Liver (tissue), 8 donors: ENCODE measurements at regions not wholly inside any gene's neighbourhood (a gene's known extent, or its start where the extent isn't known, plus 50 kb on each side); places are given as distances from the start of the nearest gene placed in this dataset.

ENCODE experiments used
- DNase-seq: peaks from one replicate; pipeline ENCODE4 v3.0.0-alpha.2; 2017; ENCODE audit warnings: low spot score
- H3K27ac ChIP-seq, 2 donors: one replicate each; pipeline ENCODE4 v1.7.0; 2013; ENCODE audit warnings: inconsistent platforms in 2 of 2, low read length in 2 of 2, control low read depth in 1 of 2, low read depth in 1 of 2, mild to moderate bottlenecking in 1 of 2
- H3K27me3 ChIP-seq, 4 donors: one replicate each; pipeline versions ENCODE4 v1.6.1 to v1.7.0; 2013; ENCODE audit warnings: low read length in 3 of 4, inconsistent platforms in 1 of 4, mild to moderate bottlenecking in 1 of 4, moderate library complexity in 1 of 4; ENCODE audit not compliant: control insufficient read depth in 4 of 4, insufficient read depth in 4 of 4
- H3K36me3 ChIP-seq, 4 donors: one replicate each; pipeline versions ENCODE4 v1.6.1 to v1.7.0; 2013; ENCODE audit warnings: low read length in 3 of 4, mild to moderate bottlenecking in 3 of 4, low read depth in 1 of 4, moderate library complexity in 1 of 4; ENCODE audit not compliant: control insufficient read depth in 4 of 4, insufficient read depth in 3 of 4
- H3K4me1 ChIP-seq, 4 donors: one replicate each; pipeline versions ENCODE4 v1.6.1 to v1.7.0; 2013; ENCODE audit warnings: low read length in 3 of 4, mild to moderate bottlenecking in 3 of 4, moderate library complexity in 1 of 4; ENCODE audit not compliant: control insufficient read depth in 4 of 4, insufficient read depth in 4 of 4
- H3K4me3 ChIP-seq, 3 donors: one replicate each; pipeline versions ENCODE4 v1.6.1 to v1.7.0; 2013; ENCODE audit warnings: low read length in 3 of 3, control low read depth in 1 of 3, low read depth in 1 of 3, mild to moderate bottlenecking in 1 of 3
- H3K9ac ChIP-seq, 2 donors: one replicate each; pipeline ENCODE4 v1.7.0; 2013; ENCODE audit warnings: low read length in 2 of 2, mild to moderate bottlenecking in 2 of 2, moderate library complexity in 2 of 2, control low read depth in 1 of 2, low read depth in 1 of 2
- H3K9me3 ChIP-seq, 4 donors: one replicate each; pipeline versions ENCODE4 v1.6.1 to v1.7.0; 2013; ENCODE audit warnings: low read length in 3 of 4; ENCODE audit not compliant: control insufficient read depth in 4 of 4
- CTCF ChIP-seq: fragments of 150-350 bp; IDR thresholded peaks from 2 replicates; pipeline ENCODE4 v1.5.1; 2017; ENCODE audit warnings: improper control_type of control experiment, low read depth, low read length; ENCODE audit not compliant: missing input control
- EGR1 ChIP-seq, 2 donors: IDR thresholded peaks; 2 replicates each; pipeline ENCODE4 v1.6.1; 2016 to 2018; ENCODE audit warnings: antibody characterized with exemption in 2 of 2, low read depth in 2 of 2
- FOXA1 ChIP-seq: IDR thresholded peaks from 2 replicates; pipeline ENCODE4 v1.6.1; 2016; ENCODE audit warnings: antibody characterized with exemption
- FOXA2 ChIP-seq: IDR thresholded peaks from 2 replicates; pipeline ENCODE4 v1.6.1; 2016; ENCODE audit warnings: antibody characterized with exemption
- GABPA ChIP-seq, 2 donors: IDR thresholded peaks in 1 of 2; conservative IDR thresholded peaks in 1 of 2; 2 replicates each; pipeline ENCODE4 v1.6.1; 2016; ENCODE audit warnings: antibody characterized with exemption in 2 of 2, mild to moderate bottlenecking in 1 of 2, moderate library complexity in 1 of 2
- HNF4A ChIP-seq, 2 donors: conservative IDR thresholded peaks; 2 replicates each; pipeline ENCODE4 v1.6.1; 2016; ENCODE audit warnings: antibody characterized with exemption in 2 of 2, mild to moderate bottlenecking in 2 of 2
- HNF4G ChIP-seq: IDR thresholded peaks from 2 replicates; pipeline ENCODE4 v1.6.1; 2016; ENCODE audit warnings: antibody characterized with exemption
- JUND ChIP-seq, 2 donors: IDR thresholded peaks; 2 replicates each; pipeline ENCODE4 v1.6.1; 2016; ENCODE audit warnings: antibody characterized with exemption in 2 of 2
- NR2F2 ChIP-seq: IDR thresholded peaks from 2 replicates; pipeline ENCODE4 v1.6.1; 2016; ENCODE audit warnings: antibody characterized with exemption
- RAD21 ChIP-seq, 2 donors: IDR thresholded peaks; 2 replicates each; pipeline ENCODE4 v1.6.1; 2016; ENCODE audit warnings: antibody characterized with exemption in 2 of 2, mild to moderate bottlenecking in 2 of 2
- REST ChIP-seq: IDR thresholded peaks from 2 replicates; pipeline ENCODE4 v1.6.1; 2016; ENCODE audit warnings: antibody characterized with exemption, mild to moderate bottlenecking
- RXRA ChIP-seq, 2 donors: IDR thresholded peaks; 2 replicates each; pipeline ENCODE4 v1.6.1; 2017 to 2018; ENCODE audit warnings: antibody characterized with exemption in 2 of 2, mild to moderate bottlenecking in 1 of 2
- SP1 ChIP-seq: IDR thresholded peaks from 2 replicates; pipeline ENCODE4 v1.6.1; 2018; ENCODE audit warnings: antibody characterized with exemption, mild to moderate bottlenecking
- TAF1 ChIP-seq: conservative IDR thresholded peaks from 2 replicates; pipeline ENCODE4 v1.6.1; 2016; ENCODE audit warnings: antibody characterized with exemption, mild to moderate bottlenecking
- YY1 ChIP-seq: IDR thresholded peaks from 2 replicates; pipeline ENCODE4 v1.6.1; 2016; ENCODE audit warnings: antibody characterized with exemption, mild to moderate bottlenecking
- ZBTB33 ChIP-seq: IDR thresholded peaks from 2 replicates; pipeline ENCODE4 v1.6.1; 2016; ENCODE audit warnings: antibody characterized with exemption
- WGBS: extraction: QIAGEN DNeasy Blood & Tissue Kit; methylation state at CpG from one replicate; pipeline ENCODE4 v1.1.7; 2013; 5-methylcytosine and 5-hydroxymethylcytosine counted together
- TF ChIP-seq, protein P1 (sequence below): IDR thresholded peaks from 2 replicates; pipeline ENCODE4 v1.6.1; 2016; ENCODE audit warnings: antibody characterized with exemption
- TF ChIP-seq, protein P2 (sequence below): IDR thresholded peaks from 2 replicates; pipeline ENCODE4 v1.6.1; 2016; ENCODE audit warnings: antibody characterized with exemption
- donor health status: healthy.
- donor health status: healthy.
- donor health status: healthy.
- donor health status: healthy.
- donor health status: healthy.

DNA sequence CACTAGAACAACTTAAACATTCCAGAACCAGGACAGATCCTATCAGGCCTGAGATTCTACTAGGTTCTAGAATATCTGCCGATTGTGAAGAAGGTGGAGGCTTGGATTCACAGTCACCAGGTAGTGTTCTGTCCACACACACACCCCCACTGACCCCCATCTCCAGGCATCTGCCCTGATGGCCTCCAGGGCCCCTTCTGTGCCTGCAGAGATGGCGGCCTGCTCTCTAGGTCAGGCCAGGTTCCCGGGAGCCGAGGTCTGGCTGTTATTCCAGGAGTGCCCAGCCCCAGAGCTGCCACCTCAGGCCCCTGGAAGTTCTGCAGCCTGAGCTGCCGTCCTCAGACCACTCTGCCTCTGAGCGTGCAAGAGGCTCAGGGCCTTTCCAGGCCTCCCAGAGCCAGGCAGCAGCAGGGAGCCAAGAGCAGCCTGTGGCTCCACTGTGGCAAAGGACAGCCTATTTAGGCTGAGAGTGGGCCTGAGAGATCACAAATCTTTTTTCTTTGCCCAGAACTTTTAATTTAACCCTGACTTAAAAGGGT lies 96.2 kb upstream of the ASAP2 start:
- no peak for DNase-seq
- WGBS, result 96% methylated on average over 6 of the region's 6 CpGs
- H3K36me3 ChIP-seq, result no peaks in the 10 kb centered on the region
- H3K4me1 ChIP-seq, result no peaks in the 10 kb centered on the region
- no peaks in the 10 kb centered on the region for H3K27me3 ChIP-seq
- no peak overlapping the region for H3K4me3 ChIP-seq
- no peak for TF ChIP-seq YY1
- TF ChIP-seq, protein P1, sequence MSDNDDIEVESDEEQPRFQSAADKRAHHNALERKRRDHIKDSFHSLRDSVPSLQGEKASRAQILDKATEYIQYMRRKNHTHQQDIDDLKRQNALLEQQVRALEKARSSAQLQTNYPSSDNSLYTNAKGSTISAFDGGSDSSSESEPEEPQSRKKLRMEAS, result no peak
- TF ChIP-seq TAF1, result no peak
- no peak for TF ChIP-seq EGR1 (IDR thresholded peaks at IDR 0.05; ENCODE audit: low read depth in 2 of 2)
- TF ChIP-seq JUND (IDR thresholded peaks at IDR 0.05), result no peak
- no peak for TF ChIP-seq FOXA2
- no peak for TF ChIP-seq HNF4A (conservative IDR thresholded peaks at IDR 0.05)
- TF ChIP-seq, protein P2, sequence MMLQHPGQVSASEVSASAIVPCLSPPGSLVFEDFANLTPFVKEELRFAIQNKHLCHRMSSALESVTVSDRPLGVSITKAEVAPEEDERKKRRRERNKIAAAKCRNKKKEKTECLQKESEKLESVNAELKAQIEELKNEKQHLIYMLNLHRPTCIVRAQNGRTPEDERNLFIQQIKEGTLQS, result no peak
- no peak overlapping the region for H3K9ac ChIP-seq
- H3K9me3 ChIP-seq, result no peaks in the 10 kb centered on the region
- no peak overlapping the region for H3K27ac ChIP-seq

DNA sequence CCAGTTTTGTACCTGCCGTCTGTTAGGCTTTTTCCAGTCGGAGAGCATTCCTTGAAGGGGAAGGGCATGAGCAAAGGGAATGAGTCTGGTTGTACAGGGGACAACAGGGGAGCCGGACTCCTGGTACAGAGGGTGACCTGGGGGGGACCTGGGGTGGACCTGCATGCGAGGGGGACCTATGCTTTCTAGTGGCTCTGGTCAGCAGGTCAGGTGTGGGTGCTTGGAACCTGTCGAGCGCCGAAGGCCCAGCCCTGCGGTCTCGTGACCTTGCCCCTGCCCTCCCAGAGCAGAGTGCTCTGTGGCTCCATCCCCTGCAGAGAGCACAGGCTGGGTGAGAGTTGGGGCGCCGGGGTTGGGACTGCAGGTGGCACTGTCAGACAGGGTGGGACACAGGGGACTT lies 96.7 kb upstream of the ASAP2 start:
- WGBS, result 95% methylated on average over 11 of the region's 11 CpGs
- no peaks in the 10 kb centered on the region for H3K36me3 ChIP-seq
- no peak overlapping the region for H3K9ac ChIP-seq
- no peaks in the 10 kb centered on the region for H3K4me1 ChIP-seq
- TF ChIP-seq FOXA2, result no peak
- no peak for TF ChIP-seq FOXA1
- no peak for TF ChIP-seq HNF4A (conservative IDR thresholded peaks at IDR 0.05)
- TF ChIP-seq, protein P2, result no peak
- TF ChIP-seq, protein P1, result no peak
- no peak for TF ChIP-seq HNF4G
- no peak for TF ChIP-seq EGR1 (IDR thresholded peaks at IDR 0.05; ENCODE audit: low read depth in 2 of 2)
- TF ChIP-seq JUND (IDR thresholded peaks at IDR 0.05), result no peak
- no peak for TF ChIP-seq TAF1
- no peak for TF ChIP-seq RXRA (IDR thresholded peaks at IDR 0.05)
- no peak for TF ChIP-seq REST
- TF ChIP-seq NR2F2, result no peak
- no peak for TF ChIP-seq CTCF
- TF ChIP-seq SP1, result no peak
- no peak for TF ChIP-seq GABPA (IDR thresholded peaks at IDR 0.05 in 1 of 2, conservative IDR thresholded peaks at IDR 0.05 in 1 of 2)
- no peak for TF ChIP-seq ZBTB33
- TF ChIP-seq RAD21 (IDR thresholded peaks at IDR 0.05), result no peak
- TF ChIP-seq YY1, result no peak
- no peaks in the 10 kb centered on the region for H3K9me3 ChIP-seq
- no peak overlapping the region for H3K4me3 ChIP-seq
- DNase-seq, result no peak
- H3K27me3 ChIP-seq, result no peaks in the 10 kb centered on the region
- no peak overlapping the region for H3K27ac ChIP-seq
